ENCODE measurements at regions not wholly inside any gene's neighbourhood (a gene's known extent, or its start where the extent isn't known, plus 50 kb on each side); places are given as distances from the start of the nearest gene placed in this dataset.

DNA sequence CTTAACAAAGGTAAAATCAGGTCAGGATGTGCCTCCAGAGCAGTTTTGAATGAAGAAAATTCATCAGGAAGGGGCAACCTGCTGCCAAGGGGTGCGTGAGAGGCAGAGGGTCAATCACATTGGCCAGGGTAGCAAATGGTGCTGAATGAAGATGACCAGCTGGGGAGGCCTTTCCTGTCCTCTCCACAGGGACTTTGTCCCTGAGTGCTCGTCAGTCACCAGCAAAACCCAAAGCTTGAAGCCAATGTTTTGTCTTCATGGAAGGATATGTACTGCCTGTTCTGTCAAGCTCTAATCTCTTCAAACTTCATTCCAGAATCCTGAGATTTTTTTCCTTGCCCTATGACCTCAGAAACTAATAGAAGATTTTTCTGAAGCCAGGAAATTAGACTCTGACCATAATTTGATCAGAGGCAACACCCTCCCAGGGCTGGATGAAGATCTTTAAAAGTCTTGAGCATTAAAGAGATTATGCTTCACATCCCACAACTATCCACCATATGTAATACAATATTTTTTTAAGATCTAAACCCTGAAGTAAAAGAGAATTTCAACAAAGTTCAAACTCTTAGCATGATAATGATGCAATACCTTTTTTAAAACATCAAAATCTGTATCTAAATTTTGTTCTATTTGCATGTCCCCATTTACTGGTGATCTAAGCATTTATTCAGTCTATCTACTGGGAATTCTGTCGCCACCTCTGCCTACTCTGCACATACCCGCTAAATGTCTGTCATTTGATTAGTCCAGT lies 243.0 kb downstream of the SNX13 start:
- in situ Hi-C loops (cut with HindIII; ENCODE audit: low pct_ligation_motif_present, low sequenced_read_pairs): no loop called here
- TF ChIP-seq, protein P1, sequence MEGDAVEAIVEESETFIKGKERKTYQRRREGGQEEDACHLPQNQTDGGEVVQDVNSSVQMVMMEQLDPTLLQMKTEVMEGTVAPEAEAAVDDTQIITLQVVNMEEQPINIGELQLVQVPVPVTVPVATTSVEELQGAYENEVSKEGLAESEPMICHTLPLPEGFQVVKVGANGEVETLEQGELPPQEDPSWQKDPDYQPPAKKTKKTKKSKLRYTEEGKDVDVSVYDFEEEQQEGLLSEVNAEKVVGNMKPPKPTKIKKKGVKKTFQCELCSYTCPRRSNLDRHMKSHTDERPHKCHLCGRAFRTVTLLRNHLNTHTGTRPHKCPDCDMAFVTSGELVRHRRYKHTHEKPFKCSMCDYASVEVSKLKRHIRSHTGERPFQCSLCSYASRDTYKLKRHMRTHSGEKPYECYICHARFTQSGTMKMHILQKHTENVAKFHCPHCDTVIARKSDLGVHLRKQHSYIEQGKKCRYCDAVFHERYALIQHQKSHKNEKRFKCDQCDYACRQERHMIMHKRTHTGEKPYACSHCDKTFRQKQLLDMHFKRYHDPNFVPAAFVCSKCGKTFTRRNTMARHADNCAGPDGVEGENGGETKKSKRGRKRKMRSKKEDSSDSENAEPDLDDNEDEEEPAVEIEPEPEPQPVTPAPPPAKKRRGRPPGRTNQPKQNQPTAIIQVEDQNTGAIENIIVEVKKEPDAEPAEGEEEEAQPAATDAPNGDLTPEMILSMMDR (IDR thresholded peaks at IDR 0.05; ENCODE audit: low read depth, low read length, missing control alignments): no peak

DNA sequence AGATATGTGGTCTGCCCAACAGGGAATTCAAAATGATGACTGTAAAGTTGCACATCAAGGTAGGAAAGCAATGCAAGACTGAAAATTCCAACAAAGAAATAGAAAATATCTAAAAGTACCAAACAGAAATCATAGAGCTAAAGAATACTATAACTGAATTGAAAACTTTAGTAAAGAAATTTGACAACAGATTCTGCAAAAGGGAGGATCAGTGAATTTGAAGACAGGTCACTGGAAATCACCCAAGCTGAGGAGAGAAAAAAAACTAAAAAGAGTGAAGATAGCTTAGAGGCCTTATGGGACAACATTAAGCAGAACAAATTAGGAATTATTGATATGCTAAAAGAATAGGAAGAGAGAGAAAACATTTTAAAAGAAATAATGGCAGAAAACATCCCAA lies 240.6 kb downstream of the SNX13 start:
- H3K27ac ChIP-seq: no peak overlapping the region
- H3K27me3 ChIP-seq (replicated peaks): no peaks in the 10 kb centered on the region
- in situ Hi-C loops (cut with HindIII; ENCODE audit: low pct_ligation_motif_present, low sequenced_read_pairs): no loop called here
- no peak overlapping the region for H3K4me3 ChIP-seq (ENCODE audit: low read depth, low read length)
- TF ChIP-seq, protein P1 (IDR thresholded peaks at IDR 0.05; ENCODE audit: low read depth, low read length, missing control alignments): no peak
- no peak for DNase-seq
- no peaks in the 10 kb centered on the region for H3K36me3 ChIP-seq (replicated peaks)

More for the DNA sequence above, 243.0 kb downstream of the SNX13 start:
- Histone ChIP-seq H3K27ac (peak overlapping the region; percentile 55), H3K4me3 (ENCODE audit: low read depth, low read length) (no peak overlapping the region), H3K36me3 (replicated peaks) (no peaks in the 10 kb centered on the region), H3K27me3 (replicated peaks) (no peaks in the 10 kb centered on the region)
- no peak for DNase-seq

DNA sequence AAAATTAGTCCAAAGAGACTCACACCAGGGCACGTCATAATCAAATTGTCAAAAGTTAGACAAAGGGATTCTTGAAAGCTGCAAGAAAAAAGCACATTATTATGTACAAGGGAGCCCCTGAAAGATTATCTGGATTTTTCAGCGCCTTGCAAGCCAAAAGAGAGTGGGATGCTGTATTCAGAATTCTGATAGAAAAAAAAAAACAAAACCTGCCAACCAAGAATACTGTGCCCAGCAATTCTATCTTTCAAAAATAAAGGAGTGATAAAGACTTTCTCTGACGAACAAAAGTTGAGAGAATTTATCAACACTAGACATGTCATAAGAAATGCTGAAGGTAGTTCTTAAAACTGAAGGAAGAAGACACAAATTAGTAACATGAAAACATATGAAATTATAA lies 240.2 kb downstream of the SNX13 start:
- in situ Hi-C loops (cut with HindIII; ENCODE audit: low pct_ligation_motif_present, low sequenced_read_pairs): no loop called here
- H3K27ac ChIP-seq: no peak overlapping the region
- DNase-seq: no peak
- TF ChIP-seq, protein P1 (IDR thresholded peaks at IDR 0.05; ENCODE audit: low read depth, low read length, missing control alignments): no peak
- no peaks in the 10 kb centered on the region for H3K27me3 ChIP-seq (replicated peaks)
- H3K4me3 ChIP-seq (ENCODE audit: low read depth, low read length): no peak overlapping the region
- no peaks in the 10 kb centered on the region for H3K36me3 ChIP-seq (replicated peaks)

DNA sequence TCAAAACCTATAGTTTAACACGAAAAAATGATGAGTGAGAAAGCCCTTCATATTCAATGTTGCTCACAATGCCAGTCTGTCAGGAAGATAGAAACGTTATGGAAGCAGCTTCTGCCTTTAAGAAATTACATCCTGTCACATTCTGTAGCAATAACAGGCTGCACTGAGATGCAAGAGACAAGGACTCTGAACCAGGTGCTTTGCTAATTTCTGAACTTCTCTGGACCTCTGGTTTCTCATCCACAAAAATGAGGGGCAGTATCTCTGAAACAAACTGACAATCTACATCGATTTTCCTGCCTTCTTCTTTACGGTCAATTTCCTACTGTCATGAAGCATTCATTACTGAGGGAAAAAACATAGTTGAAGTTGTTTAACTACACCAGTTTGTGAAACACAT lies 234.0 kb downstream of the SNX13 start:
- TF ChIP-seq, protein P1 (IDR thresholded peaks at IDR 0.05; ENCODE audit: low read depth, low read length, missing control alignments): no peak
- no peak overlapping the region for H3K4me3 ChIP-seq (ENCODE audit: low read depth, low read length)
- H3K27ac ChIP-seq: no peak overlapping the region
- no peak for DNase-seq
- in situ Hi-C loops (cut with HindIII; ENCODE audit: low pct_ligation_motif_present, low sequenced_read_pairs): no loop called here
- no peaks in the 10 kb centered on the region for H3K27me3 ChIP-seq (replicated peaks)
- H3K36me3 ChIP-seq (replicated peaks): no peaks in the 10 kb centered on the region

DNA sequence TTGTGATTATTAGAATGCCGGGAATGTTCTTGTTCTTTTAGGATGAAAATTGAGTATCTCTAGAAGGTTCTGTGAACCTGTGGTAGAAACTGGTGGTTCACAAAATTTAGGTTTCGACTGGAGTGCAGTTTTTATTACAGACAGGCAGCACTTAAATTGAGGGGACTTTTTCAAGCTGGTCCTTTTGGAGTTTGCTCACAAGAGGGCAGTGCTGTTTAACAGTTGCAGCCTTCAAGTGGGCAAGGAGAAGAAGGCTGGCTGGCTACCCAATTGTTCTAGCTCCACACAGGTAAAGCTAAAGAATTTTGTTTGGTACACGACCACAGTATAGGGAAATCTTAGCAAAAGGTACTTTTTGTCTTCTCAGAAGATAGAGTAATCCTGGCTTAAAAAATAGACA lies 233.6 kb downstream of the SNX13 start:
- Histone ChIP-seq H3K4me3 (ENCODE audit: low read depth, low read length) (no peak overlapping the region), H3K27me3 (replicated peaks) (no peaks in the 10 kb centered on the region), H3K27ac (no peak overlapping the region), H3K36me3 (replicated peaks) (no peaks in the 10 kb centered on the region)
- in situ Hi-C loops (cut with HindIII; ENCODE audit: low pct_ligation_motif_present, low sequenced_read_pairs): no loop called here
- peak; percentile 56 for DNase-seq
- TF ChIP-seq, protein P1 (IDR thresholded peaks at IDR 0.05; ENCODE audit: low read depth, low read length, missing control alignments): peak; percentile 84

DNA sequence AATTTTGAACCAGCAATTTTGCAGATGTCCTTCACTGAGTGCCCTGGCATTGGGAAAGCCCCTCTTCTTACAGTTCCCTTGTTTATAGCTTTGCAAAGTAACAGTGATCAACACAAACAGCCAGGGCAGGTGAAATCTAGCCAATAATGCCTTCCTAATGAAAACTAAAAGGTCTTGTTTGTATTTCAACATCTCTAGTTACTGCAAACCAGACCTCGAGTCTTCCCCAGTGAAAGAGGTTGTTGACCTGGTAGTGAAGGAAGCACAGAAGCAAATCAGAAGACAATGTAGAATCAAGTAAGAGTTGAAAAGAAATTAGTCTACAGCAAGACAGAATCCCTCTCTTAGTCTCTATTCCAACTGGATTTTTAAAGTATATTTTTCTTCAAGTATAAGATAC lies 231.2 kb downstream of the SNX13 start:
- Histone ChIP-seq H3K36me3 (replicated peaks) (no peaks in the 10 kb centered on the region), H3K4me3 (ENCODE audit: low read depth, low read length) (no peak overlapping the region), H3K27ac (no peak overlapping the region), H3K27me3 (replicated peaks) (no peaks in the 10 kb centered on the region)
- TF ChIP-seq, protein P1 (IDR thresholded peaks at IDR 0.05; ENCODE audit: low read depth, low read length, missing control alignments): no peak
- DNase-seq: no peak
- in situ Hi-C loops (cut with HindIII; ENCODE audit: low pct_ligation_motif_present, low sequenced_read_pairs): no loop called here

Data from brain microvascular endothelial cell (primary cell).